H1 (cell line): ENCODE measurements at regions not wholly inside any gene's neighbourhood (a gene's known extent, or its start where the extent isn't known, plus 50 kb on each side); places are given as distances from the start of the nearest gene placed in this dataset.
A peak's percentile ranks its signal among the peaks of the same experiment; 100 is the strongest.

ENCODE experiments used
- CTCF ChIA-PET: fragments of 300-600 bp; sonication (Branson Sonifier 250); formaldehyde crosslinking; loops from one replicate; lab custom pipeline; 2021; ENCODE audit not compliant: partially characterized antibody; lab: Charles Lee
- POLR2A ChIA-PET: fragments of 300-600 bp; sonication (Branson Sonifier 250); formaldehyde crosslinking; loops from one replicate; lab custom pipeline; 2021; ENCODE audit warnings: inconsistent platforms; ENCODE audit not compliant: partially characterized antibody; lab: Charles Lee
- DNase-seq, 2 experiments: peaks; one replicate each; pipeline versions ENCODE4 v3.0.0 to v3.0.0-alpha.2; 2010 to 2022; ENCODE audit warnings: low spot score in 2 of 2, low read depth in 1 of 2, mixed read lengths in 1 of 2
- FAIRE-seq: peaks from 2 replicates; lab custom pipeline; 2011; peaks lifted over from hg19 to GRCh38; lab: Jason Lieb, UNC
- H2AFZ ChIP-seq: 2 replicates; pipeline ENCODE4 v1.8.1; 2012; ENCODE audit warnings: low read length, inconsistent platforms
- H2AK5ac ChIP-seq: 2 replicates; pipeline ENCODE4 v1.6.1; 2013; ENCODE audit warnings: low read depth, low read length
- H2BK120ac ChIP-seq: replicated peaks from 2 replicates; pipeline ENCODE3; 2013; ENCODE audit warnings: low read depth, low read length, inconsistent platforms
- H2BK12ac ChIP-seq: 2 replicates; pipeline ENCODE4 v1.6.1; 2013; ENCODE audit warnings: low read depth, low read length
- H2BK15ac ChIP-seq: 2 replicates; pipeline ENCODE4 v1.6.1; 2013; ENCODE audit warnings: low read length
- H2BK20ac ChIP-seq: 2 replicates; pipeline ENCODE4 v1.6.1; 2013; ENCODE audit warnings: low read length
- H2BK5ac ChIP-seq: 2 replicates; pipeline ENCODE4 v1.6.1; 2013; ENCODE audit warnings: low read depth, low read length
- H3K14ac ChIP-seq: 2 replicates; pipeline ENCODE4 v1.6.1; 2013; ENCODE audit warnings: inconsistent platforms; ENCODE audit not compliant: insufficient read length
- H3K18ac ChIP-seq: 2 replicates; pipeline ENCODE4 v1.6.1; 2013; ENCODE audit warnings: low read length; ENCODE audit errors: extremely low read depth
- H3K23ac ChIP-seq: 2 replicates; pipeline ENCODE4 v1.6.1; 2013; ENCODE audit warnings: inconsistent platforms; ENCODE audit not compliant: insufficient read length
- H3K23me2 ChIP-seq: 2 replicates; pipeline ENCODE4 v1.6.1; 2013; ENCODE audit warnings: low read depth, low read length
- H3K27ac ChIP-seq: 2 replicates; pipeline ENCODE4 v1.6.1; 2011; ENCODE audit warnings: low read depth, low read length, inconsistent platforms
- H3K27me3 ChIP-seq, 4 experiments: replicated peaks in 1 of 4; 1 replicate in 1 of 4; 2 replicates in 3 of 4; pipeline versions ENCODE4 v1.6.1 to v1.8.1; 2011 to 2013; ENCODE audit warnings: low read length in 3 of 4, mild to moderate bottlenecking in 3 of 4, inconsistent platforms in 2 of 4, mixed read lengths in 2 of 4, moderate library complexity in 1 of 4; ENCODE audit not compliant: control insufficient read depth in 3 of 4, insufficient read depth in 3 of 4; ENCODE audit errors: extremely low read depth in 1 of 4
- H3K36me3 ChIP-seq, 4 experiments: 2 replicates each; pipeline versions ENCODE4 v1.6.1 to v1.8.1; 2011 to 2013; ENCODE audit warnings: mild to moderate bottlenecking in 4 of 4, low read length in 3 of 4, moderate library complexity in 2 of 4, control low read depth in 1 of 4, inconsistent platforms in 1 of 4; ENCODE audit not compliant: insufficient read depth in 4 of 4, control insufficient read depth in 2 of 4
- H3K4ac ChIP-seq: replicated peaks from 2 replicates; pipeline ENCODE3; 2013; ENCODE audit warnings: low read length, low read depth, mixed read lengths, inconsistent platforms; ENCODE audit not compliant: insufficient read length
- H3K4me1 ChIP-seq, 4 experiments: replicated peaks in 1 of 4; 1 replicate in 1 of 4; 2 replicates in 3 of 4; pipeline versions ENCODE4 v1.6.1 to v1.8.1; 2011 to 2013; ENCODE audit warnings: low read length in 3 of 4, inconsistent platforms in 2 of 4, mixed read lengths in 1 of 4; ENCODE audit not compliant: insufficient read depth in 4 of 4, control insufficient read depth in 3 of 4
- H3K4me2 ChIP-seq, 2 experiments: 2 replicates each; pipeline versions ENCODE4 v1.6.1 to v1.8.1; 2011 to 2013; ENCODE audit warnings: low read depth in 2 of 2, low read length in 2 of 2, control low read depth in 1 of 2, inconsistent platforms in 1 of 2, mild to moderate bottlenecking in 1 of 2; ENCODE audit not compliant: insufficient read depth in 1 of 2
- H3K4me3 ChIP-seq, 4 experiments: fragments of 200-600, 300-600 bp in 1 of 4; sonication (generic), shearing (Covaris generic), sonication (Bioruptor Twin) in 1 of 4; 2 replicates each; pipeline versions ENCODE4 v1.5.1 to v1.8.1; 2011 to 2016; ENCODE audit warnings: low read length in 4 of 4, low read depth in 3 of 4, control low read depth in 2 of 4, inconsistent platforms in 2 of 4, mild to moderate bottlenecking in 2 of 4, mixed read lengths in 1 of 4, moderate library complexity in 1 of 4; ENCODE audit not compliant: insufficient read depth in 2 of 4; ENCODE audit errors: extremely low read depth in 1 of 4
- H3K56ac ChIP-seq: replicated peaks from 2 replicates; pipeline ENCODE3; 2013; ENCODE audit warnings: low read depth, mild to moderate bottlenecking, mixed read lengths, low read length, inconsistent platforms; ENCODE audit not compliant: insufficient read length
- H3K79me1 ChIP-seq: 2 replicates; pipeline ENCODE4 v1.6.1; 2013; ENCODE audit warnings: low read depth, low read length, control low read depth
- H3K79me2 ChIP-seq, 2 experiments: 2 replicates each; pipeline versions ENCODE4 v1.6.1 to v1.8.1; 2012 to 2013; ENCODE audit warnings: low read length in 2 of 2, mild to moderate bottlenecking in 2 of 2, inconsistent platforms in 1 of 2; ENCODE audit not compliant: insufficient read depth in 2 of 2, control insufficient read depth in 1 of 2
- H3K9ac ChIP-seq, 4 experiments: replicated peaks in 1 of 4; 1 replicate in 1 of 4; 2 replicates in 3 of 4; pipeline versions ENCODE4 v1.6.1 to v1.8.1; 2011 to 2013; ENCODE audit warnings: low read depth in 3 of 4, low read length in 3 of 4, control low read depth in 2 of 4, mild to moderate bottlenecking in 2 of 4, moderate library complexity in 2 of 4, inconsistent platforms in 1 of 4; ENCODE audit errors: extremely low read depth in 1 of 4
- H3K9me3 ChIP-seq, 2 experiments: 2 replicates each; pipeline versions ENCODE4 v1.6.1 to v1.8.1; 2012 to 2013; ENCODE audit warnings: mild to moderate bottlenecking in 2 of 2, moderate library complexity in 2 of 2, control low read depth in 1 of 2, inconsistent platforms in 1 of 2, low read depth in 1 of 2, low read length in 1 of 2, mixed read lengths in 1 of 2; ENCODE audit not compliant: insufficient read depth in 2 of 2
- H4K20me1 ChIP-seq, 2 experiments: replicated peaks in 1 of 2; 2 replicates each; pipeline versions ENCODE3 to v1.8.1; 2011 to 2013; ENCODE audit warnings: inconsistent platforms in 2 of 2, low read length in 2 of 2, mild to moderate bottlenecking in 1 of 2; ENCODE audit not compliant: insufficient read depth in 2 of 2, control insufficient read depth in 1 of 2
- H4K5ac ChIP-seq: 2 replicates; pipeline ENCODE4 v1.6.1; 2013; ENCODE audit warnings: low read length, low read depth, mixed read lengths, inconsistent platforms; ENCODE audit not compliant: insufficient read length
- H4K8ac ChIP-seq: 2 replicates; pipeline ENCODE4 v1.8.0; 2013; ENCODE audit warnings: mild to moderate bottlenecking, moderate library complexity, low read length, inconsistent platforms; ENCODE audit not compliant: insufficient read depth; ENCODE audit errors: extremely low read depth
- H4K91ac ChIP-seq: replicated peaks from 2 replicates; pipeline ENCODE3; 2013; ENCODE audit warnings: low read length, mixed read lengths, inconsistent platforms; ENCODE audit not compliant: insufficient read length
- WGBS, 2 experiments: shearing (Covaris generic) in 1 of 2; methylation state at CpG; one replicate each; pipeline versions ENCODE4 v1.1.6 to v1.1.7; 2013 to 2015; ENCODE audit warnings: low lambda C conversion rate in 2 of 2, mixed read lengths in 2 of 2, inconsistent platforms in 1 of 2, low coverage in 1 of 2, missing lambda C conversion rate in 1 of 2; ENCODE audit not compliant: insufficient replicate concordance in 2 of 2, insufficient coverage in 1 of 2, insufficient read length in 1 of 2; ENCODE audit errors: extremely low coverage in 1 of 2, missing lambda C conversion rate in 1 of 2; 5-methylcytosine and 5-hydroxymethylcytosine counted together

DNA sequence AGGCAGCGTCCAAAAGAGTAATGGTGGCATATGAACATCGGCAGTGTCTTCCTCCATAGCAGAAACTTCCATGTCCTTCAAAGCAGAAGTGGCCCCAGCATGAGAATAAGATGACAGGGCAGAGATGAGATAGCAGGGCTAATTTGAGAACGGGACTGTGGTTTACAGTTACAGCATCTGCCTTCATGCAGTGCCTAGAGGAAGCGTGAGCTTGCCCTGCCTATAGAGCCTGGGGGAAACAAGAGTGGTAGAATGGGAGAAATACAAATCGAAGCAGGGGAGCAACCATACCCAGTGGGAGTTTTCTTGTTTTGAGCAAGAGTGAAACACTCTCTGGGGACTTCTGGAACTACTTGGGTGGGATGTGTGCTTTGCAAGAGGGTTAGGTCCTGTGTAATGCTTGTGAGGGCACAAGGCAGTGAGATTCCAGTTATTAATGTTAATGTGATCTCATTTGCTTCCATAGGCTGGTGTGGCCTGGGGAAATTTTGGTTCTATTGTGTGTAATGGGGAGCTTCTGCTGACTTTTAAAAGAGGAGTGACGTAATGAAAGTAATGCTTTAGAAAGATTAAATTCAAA, 616.9 kb downstream of the ZIC1 start:
- 90% methylated on average over 6 of the region's 6 CpGs; no CpG with 5 or more reads in 1 of the 2 experiments for WGBS, 2 experiments
- CTCF ChIA-PET = no interaction called here
- Histone ChIP-seq H3K79me2 (no peaks in the 10 kb centered on the region), H3K23ac (no peak overlapping the region), H3K4me2 (no peak overlapping the region), H2BK5ac (no peak overlapping the region), H2BK15ac (no peak overlapping the region), H2AFZ (0 out of 2 replicates have a peak overlapping the region, but pooled peaks have one; percentile 15), H3K4me3 (no peak overlapping the region), H3K4ac (no peak overlapping the region), H3K23me2 (no peaks in the 10 kb centered on the region), H3K9ac (no peak overlapping the region), H3K79me1 (no peaks in the 10 kb centered on the region), H4K5ac (no peak overlapping the region), H3K56ac (no peak overlapping the region), H3K4me1 (no peaks in the 10 kb centered on the region; a peak in 1 of 7 replicates), H4K20me1 (no peaks in the 10 kb centered on the region), H3K18ac (no peak overlapping the region), H3K14ac (no peak overlapping the region), H3K27ac (no peak overlapping the region), H2AK5ac (no peak overlapping the region), H4K8ac (no peak overlapping the region), H3K9me3 (no peaks in the 10 kb centered on the region), H2BK120ac (no peak overlapping the region), H3K27me3 (no peaks in the 10 kb centered on the region), H4K91ac (no peak overlapping the region), H3K36me3 (no peaks in the 10 kb centered on the region), H2BK20ac (no peak overlapping the region), H2BK12ac (no peak overlapping the region)
- POLR2A ChIA-PET = no interaction called here
- DNase-seq = no peak
- FAIRE-seq = no peak
